ENCODE measurements at regions not wholly inside any gene's neighbourhood (a gene's known extent, or its start where the extent isn't known, plus 50 kb on each side); places are given as distances from the start of the nearest gene placed in this dataset.

- TF ChIP-seq NFYB (IDR thresholded peaks at IDR 0.05; ENCODE audit: insufficient read depth, low read depth, low read length) (no peak), JUND (IDR thresholded peaks at IDR 0.05; ENCODE audit: low read depth, low read length) (no peak), IKZF2 (IDR thresholded peaks at IDR 0.05) (no peak)
Observed at GRCh38 chr15:70279096-70279495, 181.4 kb upstream of the TLE3 start (continued).

GRCh38 chr15:70278644-70279043 lies 180.9 kb upstream of the TLE3 start:
- TF ChIP-seq IKZF2 (IDR thresholded peaks at IDR 0.05) (0 out of 4 replicates have a peak, but pooled peaks of 1 of the 2 experiments have one; percentile 12), CEBPZ (IDR thresholded peaks at IDR 0.05; ENCODE audit: low read depth, low read length) (no peak), RAD51 (IDR thresholded peaks at IDR 0.05) (peak; percentile 40; the same call in 1 of the 2 replicates)
- DNase-seq (ENCODE audit: low read depth, low spot score) (no peak), FAIRE-seq (no peak), ATAC-seq (no peak)
- intact Hi-C loops (cut with micrococcal nuclease; ENCODE audit: unreplicated experiment) (no loop called here), in situ Hi-C loops (cut with MboI) (no loop called here)
- H3K27ac ChIP-seq (ENCODE audit: control insufficient read depth, insufficient read depth): no peak overlapping the region
- POLR2A ChIA-PET: no interaction called here
- SMC1A ChIA-PET (ENCODE audit: uncharacterized antibody, unreplicated experiment): interaction anchor here (1.0 to 1.4 kb wide), 4 partner anchors 9 to 15 kb away, joined by 3 to 6 read pairs (median 4); no protein-coding TSS in a partner anchor
- RAD21 ChIA-PET (ENCODE audit: unreplicated experiment): interaction anchor here (1.3 kb wide), 1 partner anchor 32 kb away, joined by 3 read pairs; no protein-coding TSS in a partner anchor
- H3K4me3 ChIP-seq: no peak overlapping the region
- H3K36me3 ChIP-seq (ENCODE audit: control insufficient read depth in 2 of 2, insufficient read depth in 2 of 2, low read length in 1 of 2): no peaks in the 10 kb centered on the region
- no peaks in the 10 kb centered on the region; a peak in 1 of 4 replicates for H3K27me3 ChIP-seq (replicated peaks in 1 of 2; ENCODE audit: control insufficient read depth in 2 of 2, insufficient read depth in 2 of 2, low read length in 1 of 2)
- H2AFZ ChIP-seq (ENCODE audit: control insufficient read depth, low read depth, low read length): no peak overlapping the region
- no peaks in the 10 kb centered on the region for H3K9me3 ChIP-seq (replicated peaks; ENCODE audit: control insufficient read depth, insufficient read depth, low read length)
- 0 out of 2 replicates have a peak, but pooled peaks cover 3% of the 10 kb centered on the region for H3K4me1 ChIP-seq (ENCODE audit: control insufficient read depth, insufficient read depth, low read length)
- CTCF ChIA-PET: interaction anchor here (0.8 to 1.3 kb wide), 2 partner anchors 9 to 166 kb away, joined by 3 to 6 read pairs; no protein-coding TSS in a partner anchor
- H3K9ac ChIP-seq (ENCODE audit: control insufficient read depth, insufficient read depth, low read length): no peak overlapping the region
- BruUV-seq (replicated peaks): no TSS peak
- WGBS (ENCODE audit: insufficient coverage, insufficient replicate concordance, low lambda C conversion rate, missing lambda C conversion rate): 23% methylated on average over 7 of the region's 7 CpGs
- no peaks in the 10 kb centered on the region for H3K79me2 ChIP-seq (ENCODE audit: control insufficient read depth, insufficient read depth, low read length)
- no peaks in the 10 kb centered on the region for H4K20me1 ChIP-seq (ENCODE audit: control insufficient read depth, insufficient read depth)
- no peak overlapping the region for H3K4me2 ChIP-seq (ENCODE audit: control insufficient read depth, insufficient read depth)
